ENCODE measurements at regions not wholly inside any gene's neighbourhood (a gene's known extent, or its start where the extent isn't known, plus 50 kb on each side); places are given as distances from the start of the nearest gene placed in this dataset.

- TF ChIP-seq, protein P1, sequence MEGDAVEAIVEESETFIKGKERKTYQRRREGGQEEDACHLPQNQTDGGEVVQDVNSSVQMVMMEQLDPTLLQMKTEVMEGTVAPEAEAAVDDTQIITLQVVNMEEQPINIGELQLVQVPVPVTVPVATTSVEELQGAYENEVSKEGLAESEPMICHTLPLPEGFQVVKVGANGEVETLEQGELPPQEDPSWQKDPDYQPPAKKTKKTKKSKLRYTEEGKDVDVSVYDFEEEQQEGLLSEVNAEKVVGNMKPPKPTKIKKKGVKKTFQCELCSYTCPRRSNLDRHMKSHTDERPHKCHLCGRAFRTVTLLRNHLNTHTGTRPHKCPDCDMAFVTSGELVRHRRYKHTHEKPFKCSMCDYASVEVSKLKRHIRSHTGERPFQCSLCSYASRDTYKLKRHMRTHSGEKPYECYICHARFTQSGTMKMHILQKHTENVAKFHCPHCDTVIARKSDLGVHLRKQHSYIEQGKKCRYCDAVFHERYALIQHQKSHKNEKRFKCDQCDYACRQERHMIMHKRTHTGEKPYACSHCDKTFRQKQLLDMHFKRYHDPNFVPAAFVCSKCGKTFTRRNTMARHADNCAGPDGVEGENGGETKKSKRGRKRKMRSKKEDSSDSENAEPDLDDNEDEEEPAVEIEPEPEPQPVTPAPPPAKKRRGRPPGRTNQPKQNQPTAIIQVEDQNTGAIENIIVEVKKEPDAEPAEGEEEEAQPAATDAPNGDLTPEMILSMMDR (IDR thresholded peaks at IDR 0.05; ENCODE audit: low read length): no peak
- TF ChIP-seq EZH2 (optimal IDR thresholded peaks at IDR 0.05; ENCODE audit: low read depth, low read length) (no peak), EZH2phosphoT487 (IDR thresholded peaks at IDR 0.05; ENCODE audit: low read length) (no peak)
Observed at GRCh38 chr2:204470178-204470620, 75.1 kb upstream of the PARD3B start.
